ENCODE measurements at regions not wholly inside any gene's neighbourhood (a gene's known extent, or its start where the extent isn't known, plus 50 kb on each side); places are given as distances from the start of the nearest gene placed in this dataset.
"Not testable (repeated sequence)": the region's sequence is repeated elsewhere in the genome, so short reads cannot be mapped to it uniquely, and the experiment has no call there.

DNA sequence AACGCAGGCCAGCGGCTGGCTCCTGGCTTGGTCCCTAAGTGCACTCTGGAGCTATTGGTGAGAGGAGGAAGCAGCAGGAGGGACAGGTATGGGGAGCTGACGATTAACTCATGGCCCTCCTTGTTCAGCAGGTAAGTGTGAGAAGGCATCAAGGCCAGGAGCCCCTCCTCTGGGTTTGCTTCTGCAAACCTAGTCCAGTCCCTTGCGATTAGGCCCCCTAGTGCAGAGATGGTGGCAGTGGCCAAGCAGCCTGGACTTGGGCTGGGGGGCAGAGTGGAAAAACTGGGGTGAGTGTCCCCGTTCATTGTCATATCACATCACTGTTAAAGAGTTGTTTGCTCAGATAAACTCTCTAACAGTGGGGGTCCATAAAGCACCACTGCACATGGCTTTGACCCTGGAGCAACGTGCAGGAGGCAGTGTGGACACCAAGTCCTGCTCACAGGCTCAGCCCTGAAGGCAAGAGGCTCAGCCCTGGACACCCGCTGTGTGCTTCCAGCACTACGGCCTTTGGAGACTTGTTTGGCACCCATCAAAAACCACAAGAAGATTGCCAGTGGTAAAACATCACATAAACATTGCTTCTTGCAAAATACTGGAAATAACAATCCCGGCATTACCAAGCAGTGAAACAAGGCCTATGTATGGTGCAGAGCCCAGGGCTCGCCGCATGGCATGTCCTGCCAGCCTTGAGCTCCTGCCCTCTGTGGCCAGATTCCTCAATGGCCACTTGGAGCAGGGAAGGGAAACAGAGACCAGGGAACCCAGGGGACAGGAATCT lies 184.3 kb upstream of the RTL1 start:
- TF ChIP-seq, protein P1, sequence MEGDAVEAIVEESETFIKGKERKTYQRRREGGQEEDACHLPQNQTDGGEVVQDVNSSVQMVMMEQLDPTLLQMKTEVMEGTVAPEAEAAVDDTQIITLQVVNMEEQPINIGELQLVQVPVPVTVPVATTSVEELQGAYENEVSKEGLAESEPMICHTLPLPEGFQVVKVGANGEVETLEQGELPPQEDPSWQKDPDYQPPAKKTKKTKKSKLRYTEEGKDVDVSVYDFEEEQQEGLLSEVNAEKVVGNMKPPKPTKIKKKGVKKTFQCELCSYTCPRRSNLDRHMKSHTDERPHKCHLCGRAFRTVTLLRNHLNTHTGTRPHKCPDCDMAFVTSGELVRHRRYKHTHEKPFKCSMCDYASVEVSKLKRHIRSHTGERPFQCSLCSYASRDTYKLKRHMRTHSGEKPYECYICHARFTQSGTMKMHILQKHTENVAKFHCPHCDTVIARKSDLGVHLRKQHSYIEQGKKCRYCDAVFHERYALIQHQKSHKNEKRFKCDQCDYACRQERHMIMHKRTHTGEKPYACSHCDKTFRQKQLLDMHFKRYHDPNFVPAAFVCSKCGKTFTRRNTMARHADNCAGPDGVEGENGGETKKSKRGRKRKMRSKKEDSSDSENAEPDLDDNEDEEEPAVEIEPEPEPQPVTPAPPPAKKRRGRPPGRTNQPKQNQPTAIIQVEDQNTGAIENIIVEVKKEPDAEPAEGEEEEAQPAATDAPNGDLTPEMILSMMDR (IDR thresholded peaks at IDR 0.05; ENCODE audit: insufficient read depth, low read length, severe bottlenecking): no peak
- DNase-seq (ENCODE audit: low read depth) (no peak), FAIRE-seq (no peak)
- Histone ChIP-seq H3K4me3 (ENCODE audit: low read depth, low read length) (no peak overlapping the region), H3K27me3 (ENCODE audit: control insufficient read depth, insufficient read depth, low read length) (peaks cover 2% of the 10 kb centered on the region), H3K36me3 (ENCODE audit: control insufficient read depth, insufficient read depth, low read length) (no peaks in the 10 kb centered on the region)

DNA sequence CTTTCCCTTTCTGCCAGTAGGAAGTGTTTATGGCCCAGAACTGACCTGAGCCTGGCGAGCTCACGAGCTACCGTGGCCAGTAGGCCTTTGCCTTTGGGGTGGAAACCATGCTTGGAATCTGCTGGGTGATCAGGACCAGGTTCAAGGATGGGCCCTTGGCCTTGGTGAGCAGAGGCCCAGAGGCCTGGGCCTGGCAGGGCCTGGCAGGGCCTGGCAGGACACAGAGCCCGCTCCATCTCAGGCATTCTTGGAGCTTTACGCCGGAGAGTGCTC lies 184.8 kb upstream of the RTL1 start:
- DNase-seq (ENCODE audit: low read depth) (no peak), FAIRE-seq (no peak)
- TF ChIP-seq, protein P1 (IDR thresholded peaks at IDR 0.05; ENCODE audit: insufficient read depth, low read length, severe bottlenecking): no peak
- no peak overlapping the region for H3K4me3 ChIP-seq (ENCODE audit: low read depth, low read length)
- peaks cover 2% of the 10 kb centered on the region for H3K27me3 ChIP-seq (ENCODE audit: control insufficient read depth, insufficient read depth, low read length)
- no peaks in the 10 kb centered on the region for H3K36me3 ChIP-seq (ENCODE audit: control insufficient read depth, insufficient read depth, low read length)

DNA sequence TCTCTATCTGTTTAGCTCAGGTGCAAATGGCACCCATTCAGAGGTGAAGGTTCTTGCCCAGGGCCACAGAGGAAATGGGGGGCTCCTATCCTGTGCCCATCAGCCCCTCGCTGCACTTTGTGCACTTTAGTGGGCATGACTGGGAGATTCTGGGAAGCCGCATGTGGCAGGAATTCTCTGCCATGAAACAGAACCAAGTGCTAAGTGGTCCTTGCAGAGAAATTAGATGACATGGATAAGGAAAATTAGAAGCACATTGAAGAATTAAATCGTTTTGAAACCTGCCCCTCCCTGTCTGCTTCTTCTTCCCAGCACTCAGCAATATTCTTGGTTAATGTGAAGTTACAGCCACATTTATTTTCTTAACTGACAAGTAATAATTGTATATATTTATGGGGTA lies 185.2 kb upstream of the RTL1 start:
- no peak for FAIRE-seq
- Histone ChIP-seq H3K4me3 (ENCODE audit: low read depth, low read length) (no peak overlapping the region), H3K36me3 (ENCODE audit: control insufficient read depth, insufficient read depth, low read length) (no peaks in the 10 kb centered on the region), H3K27me3 (ENCODE audit: control insufficient read depth, insufficient read depth, low read length) (peaks cover 2% of the 10 kb centered on the region)
- TF ChIP-seq, protein P1 (IDR thresholded peaks at IDR 0.05; ENCODE audit: insufficient read depth, low read length, severe bottlenecking): no peak
- no peak for DNase-seq (ENCODE audit: low read depth)

DNA sequence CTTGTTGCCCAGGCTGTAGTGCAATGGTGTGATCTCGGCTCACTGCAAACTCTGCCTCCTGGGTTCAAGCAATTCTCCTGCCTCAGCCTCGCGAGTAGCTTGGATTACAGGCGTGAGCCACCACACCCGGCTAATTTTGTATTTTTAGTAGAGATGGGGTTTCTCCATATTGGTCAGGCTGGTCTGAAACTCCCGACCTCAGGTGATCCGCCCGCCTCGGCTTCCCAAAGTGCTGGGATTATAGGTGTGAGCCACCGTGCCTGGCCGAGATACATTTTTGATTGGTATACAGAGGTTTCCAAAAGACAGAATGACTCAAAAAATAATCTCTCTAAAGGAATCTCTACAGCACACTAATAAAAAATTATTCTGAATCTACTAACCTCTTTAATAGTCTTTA lies 187.0 kb upstream of the RTL1 start:
- H3K36me3 ChIP-seq (ENCODE audit: control insufficient read depth, insufficient read depth, low read length); H3K4me3 ChIP-seq (ENCODE audit: low read depth, low read length); H3K27me3 ChIP-seq (ENCODE audit: control insufficient read depth, insufficient read depth, low read length); DNase-seq (ENCODE audit: low read depth); FAIRE-seq: not testable (repeated sequence)

DNA sequence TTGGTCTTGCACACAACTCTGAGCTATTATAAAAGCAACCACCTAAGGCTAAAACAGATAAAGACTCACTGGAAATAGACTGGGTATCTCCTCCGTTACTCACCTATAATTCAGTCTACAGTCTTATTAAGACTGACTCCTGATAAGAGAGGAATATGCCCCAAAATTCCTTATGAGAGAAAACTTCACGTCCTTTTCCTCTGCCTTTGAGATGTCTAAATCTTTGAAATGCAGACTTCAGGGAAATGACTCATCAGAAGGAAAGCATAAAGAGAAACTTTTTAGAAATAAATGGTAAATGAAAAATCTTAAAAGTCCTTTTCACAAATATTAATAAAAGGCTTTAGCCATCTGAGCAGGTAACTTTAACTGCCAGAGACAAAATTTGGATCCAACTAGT lies 187.5 kb upstream of the RTL1 start:
- H3K4me3 ChIP-seq (ENCODE audit: low read depth, low read length): no peak overlapping the region
- H3K36me3 ChIP-seq (ENCODE audit: control insufficient read depth, insufficient read depth, low read length): no peaks in the 10 kb centered on the region
- no peak for DNase-seq (ENCODE audit: low read depth)
- TF ChIP-seq, protein P1 (IDR thresholded peaks at IDR 0.05; ENCODE audit: insufficient read depth, low read length, severe bottlenecking): no peak
- H3K27me3 ChIP-seq (ENCODE audit: control insufficient read depth, insufficient read depth, low read length): peaks cover 2% of the 10 kb centered on the region
- FAIRE-seq: no peak

DNA sequence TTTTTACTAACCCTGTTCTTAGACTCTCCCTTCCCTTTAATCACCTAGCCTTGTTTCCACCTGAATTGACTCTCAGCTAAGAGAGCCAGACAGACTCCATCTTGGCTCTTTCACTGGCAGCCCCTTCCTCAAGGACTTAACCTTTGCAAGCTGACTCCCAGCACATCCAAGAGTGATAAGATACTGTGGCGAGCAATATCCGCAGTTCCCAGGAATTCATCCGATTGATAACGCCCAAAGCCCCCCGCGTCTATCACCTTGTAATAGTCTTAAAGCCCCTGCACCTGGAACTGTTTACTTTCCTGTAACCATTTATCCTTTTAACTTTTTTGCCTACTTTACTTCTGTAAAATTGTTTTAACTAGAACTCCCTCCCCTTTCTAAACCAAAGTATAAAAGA lies 191.4 kb upstream of the RTL1 start:
- DNase-seq (ENCODE audit: low read depth); FAIRE-seq: not testable (repeated sequence)

DNA sequence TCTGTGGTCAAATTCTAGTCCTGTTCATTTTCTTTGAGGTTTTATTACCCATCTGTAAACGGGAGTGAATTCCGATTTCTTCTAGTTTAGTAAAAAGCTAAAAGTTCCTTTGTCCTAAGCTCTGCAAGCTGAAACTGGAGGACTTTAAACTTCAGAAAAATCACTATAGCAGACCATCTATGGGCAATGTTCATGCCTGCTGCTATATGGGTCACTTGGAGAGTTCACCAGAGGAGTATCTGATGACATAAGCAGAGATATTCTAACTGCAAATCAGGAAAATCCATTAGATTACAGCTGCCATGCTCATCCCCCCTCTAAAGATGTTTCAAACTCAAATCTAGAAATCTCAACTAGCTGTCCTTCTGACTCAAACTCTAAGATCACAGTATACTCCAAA lies 193.0 kb upstream of the RTL1 start:
- DNase-seq (ENCODE audit: low read depth): no peak
- Histone ChIP-seq H3K36me3 (ENCODE audit: control insufficient read depth, insufficient read depth, low read length) (no peaks in the 10 kb centered on the region), H3K4me3 (ENCODE audit: low read depth, low read length) (no peak overlapping the region), H3K27me3 (ENCODE audit: control insufficient read depth, insufficient read depth, low read length) (no peaks in the 10 kb centered on the region)
- no peak for FAIRE-seq
- TF ChIP-seq, protein P1 (IDR thresholded peaks at IDR 0.05; ENCODE audit: insufficient read depth, low read length, severe bottlenecking): no peak

More for the DNA sequence above, 191.4 kb upstream of the RTL1 start:
- H3K4me3 ChIP-seq (ENCODE audit: low read depth, low read length); H3K36me3 ChIP-seq (ENCODE audit: control insufficient read depth, insufficient read depth, low read length); H3K27me3 ChIP-seq (ENCODE audit: control insufficient read depth, insufficient read depth, low read length): not testable (repeated sequence)

Measured in bronchial epithelial cell (primary cell).